A673 (cell line): ENCODE measurements at regions not wholly inside any gene's neighbourhood (a gene's known extent, or its start where the extent isn't known, plus 50 kb on each side); places are given as distances from the start of the nearest gene placed in this dataset.

ENCODE experiments used
- BruUV-seq: library from RNA; stranded (reverse); fragments of 400-500 nt; replicated peaks from 2 replicates; lab custom pipeline; 2021; lab: Mats Ljungman, UMichigan
- CTCF ChIA-PET: fragments of 300-600 bp; sonication (Branson Sonifier 250); formaldehyde crosslinking; loops from one replicate; lab custom pipeline; 2022; ENCODE audit warnings: antibody characterized with exemption; lab: Charles Lee
- POLR2A ChIA-PET: fragments of 300-600 bp; sonication (Branson Sonifier 250); formaldehyde crosslinking; loops from one replicate; lab custom pipeline; 2022; ENCODE audit warnings: antibody characterized with exemption; ENCODE audit not compliant: low non-redundant PET; lab: Charles Lee
- DNase-seq: peaks from one replicate; pipeline ENCODE4 v3.0.0-alpha.2; 2015; ENCODE audit warnings: low spot score
- H3K27ac ChIP-seq: fragments of 200-600 bp; sonication (generic); 2 replicates; pipeline ENCODE4 v1.5.1; 2016; ENCODE audit warnings: mixed run types, low read depth, mild to moderate bottlenecking, mixed read lengths, antibody characterized with exemption, low read length; ENCODE audit not compliant: poor library complexity, severe bottlenecking
- H3K27me3 ChIP-seq: fragments of 200-600 bp; sonication (generic); replicated peaks from 2 replicates; pipeline ENCODE4 v1.6.1; 2017; ENCODE audit warnings: mixed run types, low read depth, mild to moderate bottlenecking, mixed read lengths, antibody characterized with exemption, low read length; ENCODE audit not compliant: insufficient read depth, poor library complexity
- H3K36me3 ChIP-seq: fragments of 200-600 bp; sonication (generic); 2 replicates; pipeline ENCODE4 v1.6.1; 2016; ENCODE audit warnings: mixed run types, mild to moderate bottlenecking, mixed read lengths, antibody characterized with exemption, low read length; ENCODE audit not compliant: insufficient read depth, poor library complexity, severe bottlenecking
- H3K4me1 ChIP-seq: fragments of 200-600 bp; sonication (generic); 2 replicates; pipeline ENCODE4 v1.6.1; 2017; ENCODE audit warnings: mixed run types, mild to moderate bottlenecking, mixed read lengths, antibody characterized with exemption, low read length; ENCODE audit not compliant: insufficient read depth, poor library complexity, severe bottlenecking
- H3K4me3 ChIP-seq: fragments of 200-600 bp; sonication (generic); 2 replicates; pipeline ENCODE4 v1.5.1; 2016; ENCODE audit warnings: low read depth, mixed run types, mild to moderate bottlenecking, mixed read lengths, low read length; ENCODE audit not compliant: poor library complexity, severe bottlenecking
- H3K9me3 ChIP-seq: fragments of 200-600 bp; sonication (generic); 2 replicates; pipeline ENCODE4 v1.6.1; 2016; ENCODE audit warnings: mixed run types, low read depth, mild to moderate bottlenecking, mixed read lengths, antibody characterized with exemption, low read length; ENCODE audit not compliant: poor library complexity, severe bottlenecking
- EZH2 ChIP-seq: fragments of 200-600 bp; sonication (generic); IDR thresholded peaks from 2 replicates; pipeline ENCODE4 v1.6.1; 2017; ENCODE audit warnings: borderline replicate concordance, low read depth, mild to moderate bottlenecking, mixed read lengths, antibody characterized with exemption, low read length; ENCODE audit not compliant: poor library complexity, severe bottlenecking
- intact Hi-C: fragments of 100-400 bp; cut with micrococcal nuclease; formaldehyde crosslinking; loops from one replicate; pipeline ENCODE4 v1.10.0; 2022; ENCODE audit not compliant: unreplicated experiment
- TF ChIP-seq, protein P1 (sequence below): fragments of 300-800, 200-600 bp; sonication (generic); conservative IDR thresholded peaks from 2 replicates; pipeline ENCODE4 v1.5.1; 2017; ENCODE audit warnings: low read depth, mild to moderate bottlenecking, antibody characterized with exemption, low read length, moderate library complexity, mixed read lengths

DNA sequence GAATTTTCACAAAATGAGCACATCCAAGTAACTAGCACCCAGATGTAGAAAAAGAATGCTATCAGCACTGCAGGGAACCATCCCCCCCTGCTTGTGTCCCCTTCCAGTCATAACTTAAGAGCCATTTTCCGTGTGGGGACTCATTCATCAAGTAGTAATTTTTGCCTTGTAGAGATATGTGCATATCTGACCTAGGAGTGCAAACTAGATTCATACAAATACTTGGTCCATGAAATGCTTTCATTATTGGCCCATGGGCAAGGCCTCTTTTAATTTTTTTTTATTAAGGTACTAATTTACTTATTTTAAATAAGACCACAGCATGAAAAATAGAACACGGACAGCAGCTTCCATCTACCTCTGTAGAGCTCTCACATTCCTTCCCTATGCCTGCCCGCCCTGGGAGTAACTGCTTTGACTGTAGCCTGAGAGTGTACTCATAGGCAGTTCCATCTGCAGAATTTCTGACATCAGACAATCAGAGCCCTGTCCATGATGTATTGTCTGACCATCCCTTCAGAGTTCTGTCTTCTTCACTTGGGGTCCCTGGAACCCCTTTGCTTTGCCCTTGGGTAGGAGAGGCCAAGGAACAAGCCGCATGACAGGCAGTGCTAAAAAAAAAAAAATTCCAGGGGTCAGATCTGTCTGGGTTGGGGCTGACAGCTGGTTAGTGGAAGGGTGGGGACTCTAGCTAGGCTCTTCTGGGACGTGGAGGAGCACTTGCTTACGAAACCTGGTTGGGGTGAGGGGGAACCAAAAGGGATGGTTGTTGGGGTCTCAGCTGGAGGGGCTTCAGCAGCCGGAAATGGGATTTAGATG is 131.7 kb downstream of the C12orf75 start:
- H3K4me3 ChIP-seq = no peak overlapping the region
- no peak for DNase-seq
- no TSS peak for BruUV-seq
- intact Hi-C loops = no loop called here
- H3K36me3 ChIP-seq = no peaks in the 10 kb centered on the region
- H3K27ac ChIP-seq = no peak overlapping the region
- CTCF ChIA-PET = no interaction called here
- no peak for TF ChIP-seq EZH2
- TF ChIP-seq, protein P1, sequence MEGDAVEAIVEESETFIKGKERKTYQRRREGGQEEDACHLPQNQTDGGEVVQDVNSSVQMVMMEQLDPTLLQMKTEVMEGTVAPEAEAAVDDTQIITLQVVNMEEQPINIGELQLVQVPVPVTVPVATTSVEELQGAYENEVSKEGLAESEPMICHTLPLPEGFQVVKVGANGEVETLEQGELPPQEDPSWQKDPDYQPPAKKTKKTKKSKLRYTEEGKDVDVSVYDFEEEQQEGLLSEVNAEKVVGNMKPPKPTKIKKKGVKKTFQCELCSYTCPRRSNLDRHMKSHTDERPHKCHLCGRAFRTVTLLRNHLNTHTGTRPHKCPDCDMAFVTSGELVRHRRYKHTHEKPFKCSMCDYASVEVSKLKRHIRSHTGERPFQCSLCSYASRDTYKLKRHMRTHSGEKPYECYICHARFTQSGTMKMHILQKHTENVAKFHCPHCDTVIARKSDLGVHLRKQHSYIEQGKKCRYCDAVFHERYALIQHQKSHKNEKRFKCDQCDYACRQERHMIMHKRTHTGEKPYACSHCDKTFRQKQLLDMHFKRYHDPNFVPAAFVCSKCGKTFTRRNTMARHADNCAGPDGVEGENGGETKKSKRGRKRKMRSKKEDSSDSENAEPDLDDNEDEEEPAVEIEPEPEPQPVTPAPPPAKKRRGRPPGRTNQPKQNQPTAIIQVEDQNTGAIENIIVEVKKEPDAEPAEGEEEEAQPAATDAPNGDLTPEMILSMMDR = no peak
- POLR2A ChIA-PET = no interaction called here
- H3K9me3 ChIP-seq = no peaks in the 10 kb centered on the region
- peaks cover 11% of the 10 kb centered on the region for H3K27me3 ChIP-seq
- H3K4me1 ChIP-seq = no peaks in the 10 kb centered on the region

DNA sequence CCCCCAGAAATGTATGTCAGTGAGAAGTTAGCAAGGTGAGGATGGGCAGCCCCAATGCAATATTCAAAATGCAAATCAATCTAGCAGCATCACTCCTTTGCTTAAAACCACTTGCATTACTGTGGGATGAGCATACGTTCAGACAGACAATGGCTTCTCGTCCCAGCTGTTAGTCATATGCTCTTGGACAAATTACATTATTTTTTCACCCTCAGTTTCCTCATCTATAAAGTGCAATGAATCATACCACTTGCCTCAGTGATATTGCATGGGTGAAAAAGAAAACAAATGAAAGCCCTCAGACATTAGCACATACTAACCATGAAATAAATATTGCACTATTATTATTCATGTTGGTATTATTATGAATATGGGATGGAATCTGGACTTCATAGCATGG is 132.3 kb downstream of the C12orf75 start:
- Histone ChIP-seq H3K36me3 (no peaks in the 10 kb centered on the region), H3K27ac (no peak overlapping the region), H3K27me3 (peaks cover 11% of the 10 kb centered on the region), H3K4me3 (no peak overlapping the region), H3K9me3 (no peaks in the 10 kb centered on the region), H3K4me1 (no peaks in the 10 kb centered on the region)
- DNase-seq = no peak
- TF ChIP-seq EZH2 = no peak
- TF ChIP-seq, protein P1 = no peak
- intact Hi-C loops = no loop called here
- POLR2A ChIA-PET = no interaction called here
- CTCF ChIA-PET = no interaction called here
- BruUV-seq = no TSS peak

DNA sequence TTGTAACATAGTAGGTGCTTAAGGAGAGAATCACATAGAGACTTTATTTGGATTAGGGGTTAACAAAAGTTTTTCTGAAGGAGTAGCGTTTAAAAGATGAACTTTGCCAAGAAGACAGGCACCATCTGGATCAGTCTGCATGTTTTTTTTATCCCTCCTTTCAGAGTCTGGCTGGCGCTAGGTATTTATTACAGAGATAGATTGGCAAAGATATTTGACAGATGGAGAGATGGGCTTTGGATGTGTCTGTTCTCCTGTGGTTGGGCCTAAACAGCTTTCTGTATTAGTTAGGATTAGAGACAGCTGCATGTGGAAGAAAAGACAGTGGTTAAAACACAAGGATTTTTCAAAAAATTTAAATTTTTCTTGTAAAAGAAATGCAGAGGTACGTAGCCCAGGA is 133.9 kb downstream of the C12orf75 start:
- Histone ChIP-seq H3K27ac (no peak overlapping the region), H3K36me3 (no peaks in the 10 kb centered on the region), H3K4me1 (no peaks in the 10 kb centered on the region), H3K27me3 (peaks cover 18% of the 10 kb centered on the region), H3K9me3 (no peaks in the 10 kb centered on the region), H3K4me3 (no peak overlapping the region)
- BruUV-seq = no TSS peak
- CTCF ChIA-PET = no interaction called here
- TF ChIP-seq EZH2 = no peak
- TF ChIP-seq, protein P1 = no peak
- POLR2A ChIA-PET = no interaction called here
- intact Hi-C loops = no loop called here
- no peak for DNase-seq
